GM13976 (cell line): ENCODE measurements at regions not wholly inside any gene's neighbourhood (a gene's known extent, or its start where the extent isn't known, plus 50 kb on each side); places are given as distances from the start of the nearest gene placed in this dataset.

Experiments used
- DNase-seq: peaks from one replicate; pipeline ENCODE4 v3.0.0; 2012; ENCODE audit warnings: low spot score
- CTCF ChIP-seq: IDR thresholded peaks from 2 replicates; pipeline ENCODE4 v1.5.1; 2012; ENCODE audit warnings: borderline replicate concordance, mild to moderate bottlenecking; ENCODE audit not compliant: insufficient read depth; ENCODE audit errors: extremely low read depth, missing control alignments, control extremely low read depth
- in situ Hi-C: fragments of 300-500 bp; cut with MboI; formaldehyde crosslinking; loops from one replicate; pipeline ENCODE4 v1.12.0; 2022; ENCODE audit warnings: low sequenced_read_pairs, mixed read lengths, inconsistent platforms; ENCODE audit not compliant: unreplicated experiment

- no peak for TF ChIP-seq CTCF
- in situ Hi-C loops: no loop called here
- no peak for DNase-seq
Measured at GRCh38 chr14:54299410-54300363, 97.1 kb upstream of the CDKN3 start.

DNA sequence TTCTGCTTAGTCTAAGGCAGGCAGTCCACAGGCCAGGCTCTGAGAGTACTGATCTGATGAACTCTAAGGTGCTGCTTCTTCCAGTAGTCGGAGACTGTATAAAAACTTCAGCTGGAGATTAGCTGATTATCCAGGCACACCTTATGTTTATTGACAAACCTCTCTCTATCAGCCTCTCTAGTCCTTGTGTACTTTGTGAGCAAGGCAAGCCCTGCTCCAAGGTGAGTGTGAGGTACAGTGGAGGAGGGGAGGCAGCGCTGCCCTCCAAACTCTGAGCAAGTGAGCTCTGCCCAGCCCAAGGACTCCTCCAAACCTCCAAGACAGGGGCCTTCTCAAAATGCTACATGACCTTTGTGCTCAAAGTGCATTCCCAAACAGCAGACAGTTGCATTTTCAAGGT lies 95.9 kb upstream of the CDKN3 start:
- TF ChIP-seq CTCF: no peak
- no peak for DNase-seq
- in situ Hi-C loops: no loop called here

- no peak for DNase-seq
- in situ Hi-C loops: no loop called here
- TF ChIP-seq CTCF: no peak
Measured at GRCh38 chr14:54301359-54301758, 95.4 kb upstream of the CDKN3 start.

- no peak for TF ChIP-seq CTCF
- in situ Hi-C loops: no loop called here
- DNase-seq: no peak
Measured at GRCh38 chr14:54306806-54307205, 90.0 kb upstream of the CDKN3 start.

DNA sequence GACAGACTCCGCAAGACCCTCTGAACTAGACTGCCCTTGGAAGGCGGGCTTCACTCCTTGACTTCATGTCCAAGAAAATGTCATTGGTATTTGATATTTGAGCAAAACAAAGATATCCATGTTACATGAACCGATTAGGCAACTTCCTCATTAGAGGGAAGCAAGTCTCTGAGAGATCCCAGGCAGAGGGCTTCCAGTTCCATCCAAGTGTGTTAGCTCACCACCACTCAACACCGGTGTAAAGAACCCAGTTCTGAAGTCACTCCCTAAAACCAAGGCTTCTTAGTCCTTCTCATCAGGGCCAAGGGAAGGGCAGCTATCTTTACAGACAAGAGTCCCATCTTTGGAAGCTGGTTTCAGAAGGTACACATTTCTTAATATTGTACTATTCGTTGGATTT lies 87.2 kb upstream of the CDKN3 start:
- no peak for DNase-seq
- in situ Hi-C loops: no loop called here
- no peak for TF ChIP-seq CTCF

GRCh38 chr14:54310151-54310850 lies 86.5 kb upstream of the CDKN3 start:
- TF ChIP-seq CTCF: no peak
- no peak for DNase-seq
- in situ Hi-C loops: no loop called here
